ENCODE measurements at regions not wholly inside any gene's neighbourhood (a gene's known extent, or its start where the extent isn't known, plus 50 kb on each side); places are given as distances from the start of the nearest gene placed in this dataset.

- no peaks in the 10 kb centered on the region for H3K4me1 ChIP-seq
- TF ChIP-seq EP300 (IDR thresholded peaks at IDR 0.05; ENCODE audit: low read depth) = no peak
- no peak overlapping the region for H3K27ac ChIP-seq
- no peaks in the 10 kb centered on the region for H3K9me3 ChIP-seq
- in situ Hi-C loops (cut with MboI; ENCODE audit: low pct_ligation_motif_present in 1 of 4, low pct_unique_long_range_greater_than_20kb in 1 of 4, low sequenced_read_pairs in 3 of 4) (no loop called here), intact Hi-C loops (cut with DNase I; ENCODE audit: low total_unique reads) (no loop called here)
- no peak overlapping the region for H3K4me3 ChIP-seq
- H3K36me3 ChIP-seq = no peaks in the 10 kb centered on the region
- no peaks in the 10 kb centered on the region for H3K27me3 ChIP-seq
- DNase-seq = no peak
Observed at GRCh38 chr12:67122584-67122983, 146.6 kb upstream of the CAND1 start.

GRCh38 chr12:67137256-67137655 lies 131.9 kb upstream of the CAND1 start:
- in situ Hi-C loops (cut with MboI; ENCODE audit: low pct_ligation_motif_present in 1 of 4, low pct_unique_long_range_greater_than_20kb in 1 of 4, low sequenced_read_pairs in 3 of 4) (no loop called here), intact Hi-C loops (cut with DNase I; ENCODE audit: low total_unique reads) (no loop called here)
- TF ChIP-seq EP300 (IDR thresholded peaks at IDR 0.05; ENCODE audit: low read depth) = no peak
- TF ChIP-seq CTCF (IDR thresholded peaks at IDR 0.05) = no peak
- H3K4me3 ChIP-seq = no peak overlapping the region
- no peak overlapping the region for H3K27ac ChIP-seq
- no peaks in the 10 kb centered on the region for H3K9me3 ChIP-seq
- no peaks in the 10 kb centered on the region for H3K36me3 ChIP-seq
- WGBS, 2 donors (ENCODE audit: low coverage in 1 of 2) = 100% methylated on average over 1 of the region's 1 CpG
- H3K27me3 ChIP-seq = no peaks in the 10 kb centered on the region
- DNase-seq = no peak
- no peaks in the 10 kb centered on the region for H3K4me1 ChIP-seq

- Histone ChIP-seq H3K27ac (no peak overlapping the region), H3K27me3 (no peaks in the 10 kb centered on the region), H3K9me3 (no peaks in the 10 kb centered on the region), H3K4me3 (no peak overlapping the region), H3K36me3 (no peaks in the 10 kb centered on the region), H3K4me1 (no peaks in the 10 kb centered on the region)
- in situ Hi-C loops (cut with MboI; ENCODE audit: low pct_ligation_motif_present in 1 of 4, low pct_unique_long_range_greater_than_20kb in 1 of 4, low sequenced_read_pairs in 3 of 4) = no loop called here
- DNase-seq = no peak
- WGBS, 2 donors (ENCODE audit: low coverage in 1 of 2) = 76% methylated on average over 1 of the region's 1 CpG; no CpG with 5 or more reads in 1 of the 2 donors
- intact Hi-C loops (cut with DNase I; ENCODE audit: low total_unique reads) = no loop called here
- no peak for TF ChIP-seq POLR2AphosphoS5 (IDR thresholded peaks at IDR 0.05)
- TF ChIP-seq POLR2A (IDR thresholded peaks at IDR 0.05) = no peak
- no peak for TF ChIP-seq CTCF (IDR thresholded peaks at IDR 0.05)
- TF ChIP-seq EP300 (IDR thresholded peaks at IDR 0.05; ENCODE audit: low read depth) = no peak
Observed at GRCh38 chr12:67141296-67142018, 127.7 kb upstream of the CAND1 start.

- TF ChIP-seq POLR2AphosphoS5 (IDR thresholded peaks at IDR 0.05) = no peak
- TF ChIP-seq POLR2A (IDR thresholded peaks at IDR 0.05) = no peak
- no peak for TF ChIP-seq CTCF (IDR thresholded peaks at IDR 0.05)
- TF ChIP-seq EP300 (IDR thresholded peaks at IDR 0.05; ENCODE audit: low read depth) = no peak
- intact Hi-C loops (cut with DNase I; ENCODE audit: low total_unique reads) = no loop called here
- 56 to 73% methylated on average over 4 of the region's 4 CpGs for whole genome bisulfite sequencing, 2 donors (ENCODE audit: low coverage in 1 of 2)
- H3K9me3 ChIP-seq = no peaks in the 10 kb centered on the region
- H3K36me3 ChIP-seq = no peaks in the 10 kb centered on the region
- no peaks in the 10 kb centered on the region for H3K27me3 ChIP-seq
- in situ Hi-C loops (cut with MboI; ENCODE audit: low pct_ligation_motif_present in 1 of 4, low pct_unique_long_range_greater_than_20kb in 1 of 4, low sequenced_read_pairs in 3 of 4) = no loop called here
- no peak for DNase-seq
- no peaks in the 10 kb centered on the region for H3K4me1 ChIP-seq
- H3K4me3 ChIP-seq = no peak overlapping the region
- H3K27ac ChIP-seq = no peak overlapping the region
Observed at GRCh38 chr12:67145692-67146091, 123.5 kb upstream of the CAND1 start.

- WGBS, 2 donors (ENCODE audit: low coverage in 1 of 2) = 27 to 37% methylated on average over 1 of the region's 1 CpG
- in situ Hi-C loops (cut with MboI; ENCODE audit: low pct_ligation_motif_present in 1 of 4, low pct_unique_long_range_greater_than_20kb in 1 of 4, low sequenced_read_pairs in 3 of 4) = no loop called here
- no peak for DNase-seq
- no peak for TF ChIP-seq POLR2AphosphoS5 (IDR thresholded peaks at IDR 0.05)
- TF ChIP-seq CTCF (IDR thresholded peaks at IDR 0.05) = no peak
- TF ChIP-seq POLR2A (IDR thresholded peaks at IDR 0.05) = no peak
- no peak for TF ChIP-seq EP300 (IDR thresholded peaks at IDR 0.05; ENCODE audit: low read depth)
- Histone ChIP-seq H3K36me3 (no peaks in the 10 kb centered on the region), H3K9me3 (no peaks in the 10 kb centered on the region), H3K27me3 (no peaks in the 10 kb centered on the region), H3K4me1 (no peaks in the 10 kb centered on the region), H3K27ac (no peak overlapping the region), H3K4me3 (no peak overlapping the region)
- intact Hi-C loops (cut with DNase I; ENCODE audit: low total_unique reads) = no loop called here
Observed at GRCh38 chr12:67147030-67147429, 122.1 kb upstream of the CAND1 start.

All from transverse colon (tissue), 4 donors.